GM21390 (cell line): ENCODE measurements at regions not wholly inside any gene's neighbourhood (a gene's known extent, or its start where the extent isn't known, plus 50 kb on each side); places are given as distances from the start of the nearest gene placed in this dataset.
"Not testable (repeated sequence)": the region's sequence is repeated elsewhere in the genome, so short reads cannot be mapped to it uniquely, and the experiment has no call there.

ENCODE experiments used
- ATAC-seq: cut with Tn5 transposase; IDR thresholded peaks from one replicate; pipeline ENCODE4 v1.9.1; 2021; ENCODE audit not compliant: unreplicated experiment

- ATAC-seq, result no peak
These were observed 206.1 kb downstream of the YTHDC2 start for GRCh38 chr5:113719549-113719948.

DNA sequence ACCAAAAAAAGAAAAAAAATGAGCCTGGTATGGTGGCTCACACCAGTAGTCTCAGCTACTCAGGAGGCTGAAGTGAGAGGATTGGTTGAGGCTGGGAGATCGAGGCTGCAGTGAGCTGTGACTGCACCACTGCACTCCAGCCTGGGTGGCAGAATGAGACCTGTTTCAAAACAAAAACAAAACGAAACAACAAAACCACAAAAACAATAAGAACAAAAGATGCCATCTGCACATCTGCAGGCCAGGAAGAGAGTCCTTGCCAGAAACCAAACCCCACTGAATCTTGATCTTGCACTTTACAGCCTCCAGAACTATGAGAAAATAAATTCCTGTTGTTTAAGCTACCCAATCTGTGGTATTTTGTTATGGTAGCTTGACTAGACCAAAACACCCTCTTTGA lies 207.7 kb downstream of the YTHDC2 start:
- no peak for ATAC-seq

- no peak for ATAC-seq
These were observed 209.5 kb downstream of the YTHDC2 start for GRCh38 chr5:113723021-113723420.

DNA sequence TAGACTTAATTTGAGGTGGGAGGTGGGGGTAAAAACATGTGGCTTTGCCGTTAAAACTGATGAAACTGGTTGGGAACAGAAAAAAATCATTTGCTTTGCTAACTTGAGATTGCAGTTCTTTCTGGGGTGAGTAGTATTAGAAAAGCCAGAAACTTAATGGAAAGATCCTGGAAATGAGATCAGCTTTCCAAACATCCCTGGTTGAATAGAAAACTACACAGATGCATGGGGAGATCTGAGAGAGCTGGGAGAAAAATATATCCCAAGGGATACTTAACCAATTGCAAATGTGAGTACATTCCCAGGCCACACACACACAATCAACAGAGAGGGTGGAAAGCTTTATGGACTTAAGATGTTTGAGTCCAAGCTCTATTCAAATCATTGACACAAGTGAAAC lies 222.3 kb downstream of the YTHDC2 start:
- ATAC-seq, result no peak

DNA sequence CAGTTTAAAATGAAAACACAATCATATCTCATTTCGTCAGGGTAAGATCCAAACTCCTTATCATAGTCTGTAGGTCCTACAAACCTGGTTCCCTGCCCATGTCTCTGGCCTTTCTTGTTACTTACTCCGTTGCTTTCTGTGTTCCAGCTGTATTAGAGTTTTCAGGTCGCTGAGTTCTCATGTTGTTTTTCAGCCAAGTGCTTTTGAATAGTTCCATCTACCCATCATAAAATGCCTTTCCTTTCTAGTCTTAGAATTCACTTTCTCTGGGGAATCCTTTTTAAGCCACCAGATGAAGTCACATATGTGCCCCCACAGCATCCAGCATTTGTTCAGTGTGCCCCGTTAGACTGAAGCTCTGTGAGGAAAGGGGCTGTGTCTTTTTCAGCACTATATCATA lies 228.7 kb downstream of the YTHDC2 start:
- no peak for ATAC-seq

- no peak for ATAC-seq
These were observed 229.1 kb downstream of the YTHDC2 start for GRCh38 chr5:113742639-113743038.

DNA sequence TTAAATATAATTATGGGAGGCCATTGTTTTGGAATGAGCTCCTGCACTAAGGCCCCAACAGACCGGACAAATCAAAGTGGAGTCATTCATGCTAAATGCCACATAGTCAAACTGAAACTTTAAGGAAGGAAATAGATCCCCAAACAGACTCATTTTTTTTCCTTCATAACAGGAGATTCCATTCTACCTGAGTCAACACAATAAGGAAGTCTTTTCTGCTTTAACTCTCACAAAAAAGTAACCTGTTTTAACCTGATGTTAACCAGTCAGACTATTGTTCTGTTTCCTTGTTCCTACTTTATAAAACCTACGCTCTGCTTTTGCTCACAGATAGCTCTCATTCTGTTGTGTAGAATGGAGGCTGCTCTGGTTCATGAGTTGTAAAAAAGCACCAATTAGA lies 234.9 kb downstream of the YTHDC2 start:
- ATAC-seq, result no peak

DNA sequence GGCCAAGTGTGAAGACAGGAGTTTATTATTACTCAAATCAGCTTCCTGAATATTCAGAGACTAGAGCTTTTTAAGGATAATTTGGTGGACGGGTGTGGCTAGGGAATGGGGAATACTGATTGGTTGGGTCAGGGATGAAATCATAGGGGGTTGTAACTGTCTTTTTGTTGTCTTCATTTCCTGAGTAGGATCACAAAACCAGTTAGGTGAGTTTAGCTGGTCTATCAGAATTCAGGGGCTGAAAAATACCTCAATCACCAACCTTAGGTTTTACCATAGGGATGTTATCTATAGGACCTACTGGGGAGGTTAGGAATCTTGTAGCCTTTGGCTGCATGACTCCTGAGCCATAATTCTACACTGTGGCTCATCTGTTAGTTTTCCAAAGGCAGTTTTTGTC lies 235.8 kb downstream of the YTHDC2 start:
- ATAC-seq, result no peak

- ATAC-seq, result not testable (repeated sequence)
These were observed 239.7 kb downstream of the YTHDC2 start for GRCh38 chr5:113753182-113753581.

- ATAC-seq, result no peak
These were observed 242.0 kb downstream of the YTHDC2 start for GRCh38 chr5:113755516-113755915.

DNA sequence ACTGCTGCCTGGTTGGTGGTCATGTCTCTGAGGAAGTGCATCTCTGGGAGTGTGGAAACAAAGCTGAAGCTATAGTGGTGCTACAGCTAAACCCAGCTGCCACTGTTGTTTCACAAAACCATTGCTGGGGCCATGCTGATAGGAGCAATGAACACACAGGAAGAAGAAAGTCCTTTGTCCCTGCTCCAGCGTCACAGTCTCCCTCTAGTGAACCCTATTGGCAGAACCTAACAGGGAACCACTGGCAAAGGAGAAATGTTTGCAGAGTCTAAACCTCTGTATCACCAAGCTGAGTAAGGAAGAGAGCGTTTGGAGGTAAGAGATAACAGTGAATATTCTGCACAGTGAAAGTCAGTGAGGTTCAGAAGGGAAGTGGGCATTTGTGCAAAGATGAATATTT lies 244.0 kb downstream of the YTHDC2 start:
- no peak for ATAC-seq

DNA sequence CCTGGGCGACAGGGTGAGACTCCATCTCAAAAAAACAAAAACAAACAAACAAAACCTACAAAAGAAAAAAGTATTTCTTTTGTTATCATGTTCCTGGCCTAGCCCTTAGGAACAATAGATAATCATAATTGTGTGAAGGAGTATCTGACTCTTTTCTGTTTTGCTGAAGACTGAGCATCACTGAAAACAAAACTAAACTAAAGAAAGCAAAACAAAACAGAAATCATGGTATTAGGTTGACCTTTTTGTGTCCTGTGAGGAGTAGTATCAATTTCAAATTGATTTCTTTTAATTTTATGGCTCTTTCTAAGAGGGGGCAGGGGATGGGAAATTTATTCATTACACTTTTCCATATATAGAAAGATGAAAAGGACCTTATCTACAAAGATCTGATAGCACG lies 246.0 kb downstream of the YTHDC2 start:
- ATAC-seq, result peak; percentile 39

- no peak for ATAC-seq
These were observed 247.0 kb downstream of the YTHDC2 start for GRCh38 chr5:113760486-113760885.

GRCh38 chr5:113761594-113761993 lies 248.1 kb downstream of the YTHDC2 start:
- ATAC-seq, result no peak

GRCh38 chr5:113764382-113764781 lies 250.9 kb downstream of the YTHDC2 start:
- ATAC-seq, result no peak

DNA sequence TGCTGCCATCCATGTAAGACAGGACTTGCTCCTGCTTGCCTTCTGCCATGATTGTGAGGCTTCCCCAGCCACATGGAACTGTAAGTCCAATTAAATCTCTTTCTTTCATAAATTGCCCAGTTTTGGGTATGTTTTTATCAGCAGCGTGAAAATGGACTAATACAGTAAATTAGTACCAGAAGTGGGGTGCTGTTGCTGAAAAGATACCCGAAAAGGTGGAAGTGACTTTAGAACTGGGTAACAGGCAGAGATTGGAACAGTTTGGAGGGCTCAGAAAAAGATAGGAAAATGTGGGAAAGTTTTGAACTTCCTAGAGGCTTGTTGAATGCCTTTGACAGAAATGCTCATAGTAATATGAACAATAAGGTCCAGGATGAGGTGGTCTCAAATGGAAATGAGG lies 253.3 kb downstream of the YTHDC2 start:
- not testable (repeated sequence) for ATAC-seq

GRCh38 chr5:113770648-113771047 lies 257.2 kb downstream of the YTHDC2 start:
- no peak for ATAC-seq

DNA sequence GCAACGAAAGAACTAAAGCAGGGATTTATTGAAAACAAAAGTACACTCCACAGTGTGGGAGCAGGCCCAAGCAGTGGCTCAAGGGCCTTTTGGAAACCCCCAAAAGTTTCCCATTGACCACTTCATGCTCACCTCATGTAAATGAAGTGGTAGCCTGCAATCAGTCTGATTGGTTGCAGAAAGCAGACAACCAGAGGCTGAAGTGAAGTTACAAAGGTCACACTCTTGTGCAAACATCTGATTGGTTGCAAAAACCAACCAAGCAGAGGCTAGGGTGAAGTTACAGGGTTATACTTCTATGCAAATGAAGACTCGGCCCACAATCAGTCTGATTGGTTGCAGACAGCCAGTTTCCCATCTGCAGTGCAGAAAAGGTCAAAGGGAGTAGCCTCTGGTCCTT lies 258.0 kb downstream of the YTHDC2 start:
- no peak for ATAC-seq

- no peak for ATAC-seq
These were observed 262.7 kb downstream of the YTHDC2 start for GRCh38 chr5:113776168-113776567.

GRCh38 chr5:113776832-113777525 lies 263.5 kb downstream of the YTHDC2 start:
- no peak for ATAC-seq

- no peak for ATAC-seq
These were observed 264.7 kb downstream of the YTHDC2 start for GRCh38 chr5:113778147-113778546.

- no peak for ATAC-seq
These were observed 274.7 kb downstream of the YTHDC2 start for GRCh38 chr5:113788141-113788655.

- ATAC-seq, result no peak
These were observed 276.3 kb downstream of the YTHDC2 start for GRCh38 chr5:113789769-113790168.
